H1 (cell line): ENCODE measurements at regions not wholly inside any gene's neighbourhood (a gene's known extent, or its start where the extent isn't known, plus 50 kb on each side); places are given as distances from the start of the nearest gene placed in this dataset.

ENCODE experiments used
- CTCF ChIA-PET: fragments of 300-600 bp; sonication (Branson Sonifier 250); formaldehyde crosslinking; loops from one replicate; lab custom pipeline; 2021; ENCODE audit not compliant: partially characterized antibody; lab: Charles Lee
- POLR2A ChIA-PET: fragments of 300-600 bp; sonication (Branson Sonifier 250); formaldehyde crosslinking; loops from one replicate; lab custom pipeline; 2021; ENCODE audit warnings: inconsistent platforms; ENCODE audit not compliant: partially characterized antibody; lab: Charles Lee
- DNase-seq, 2 experiments: peaks; one replicate each; pipeline versions ENCODE4 v3.0.0 to v3.0.0-alpha.2; 2010 to 2022; ENCODE audit warnings: low spot score in 2 of 2, low read depth in 1 of 2, mixed read lengths in 1 of 2
- FAIRE-seq: peaks from 2 replicates; lab custom pipeline; 2011; peaks lifted over from hg19 to GRCh38; lab: Jason Lieb, UNC
- H2AFZ ChIP-seq: 2 replicates; pipeline ENCODE4 v1.8.1; 2012; ENCODE audit warnings: low read length, inconsistent platforms
- H2AK5ac ChIP-seq: 2 replicates; pipeline ENCODE4 v1.6.1; 2013; ENCODE audit warnings: low read depth, low read length
- H2BK120ac ChIP-seq: replicated peaks from 2 replicates; pipeline ENCODE3; 2013; ENCODE audit warnings: low read depth, low read length, inconsistent platforms
- H2BK12ac ChIP-seq: 2 replicates; pipeline ENCODE4 v1.6.1; 2013; ENCODE audit warnings: low read depth, low read length
- H2BK15ac ChIP-seq: 2 replicates; pipeline ENCODE4 v1.6.1; 2013; ENCODE audit warnings: low read length
- H2BK20ac ChIP-seq: 2 replicates; pipeline ENCODE4 v1.6.1; 2013; ENCODE audit warnings: low read length
- H2BK5ac ChIP-seq: 2 replicates; pipeline ENCODE4 v1.6.1; 2013; ENCODE audit warnings: low read depth, low read length
- H3K14ac ChIP-seq: 2 replicates; pipeline ENCODE4 v1.6.1; 2013; ENCODE audit warnings: inconsistent platforms; ENCODE audit not compliant: insufficient read length
- H3K18ac ChIP-seq: 2 replicates; pipeline ENCODE4 v1.6.1; 2013; ENCODE audit warnings: low read length; ENCODE audit errors: extremely low read depth
- H3K23ac ChIP-seq: 2 replicates; pipeline ENCODE4 v1.6.1; 2013; ENCODE audit warnings: inconsistent platforms; ENCODE audit not compliant: insufficient read length
- H3K23me2 ChIP-seq: 2 replicates; pipeline ENCODE4 v1.6.1; 2013; ENCODE audit warnings: low read depth, low read length
- H3K27ac ChIP-seq: 2 replicates; pipeline ENCODE4 v1.6.1; 2011; ENCODE audit warnings: low read depth, low read length, inconsistent platforms
- H3K27me3 ChIP-seq, 4 experiments: replicated peaks in 1 of 4; 1 replicate in 1 of 4; 2 replicates in 3 of 4; pipeline versions ENCODE4 v1.6.1 to v1.8.1; 2011 to 2013; ENCODE audit warnings: low read length in 3 of 4, mild to moderate bottlenecking in 3 of 4, inconsistent platforms in 2 of 4, mixed read lengths in 2 of 4, moderate library complexity in 1 of 4; ENCODE audit not compliant: control insufficient read depth in 3 of 4, insufficient read depth in 3 of 4; ENCODE audit errors: extremely low read depth in 1 of 4
- H3K36me3 ChIP-seq, 4 experiments: 2 replicates each; pipeline versions ENCODE4 v1.6.1 to v1.8.1; 2011 to 2013; ENCODE audit warnings: mild to moderate bottlenecking in 4 of 4, low read length in 3 of 4, moderate library complexity in 2 of 4, control low read depth in 1 of 4, inconsistent platforms in 1 of 4; ENCODE audit not compliant: insufficient read depth in 4 of 4, control insufficient read depth in 2 of 4
- H3K4ac ChIP-seq: replicated peaks from 2 replicates; pipeline ENCODE3; 2013; ENCODE audit warnings: low read length, low read depth, mixed read lengths, inconsistent platforms; ENCODE audit not compliant: insufficient read length
- H3K4me1 ChIP-seq, 4 experiments: replicated peaks in 1 of 4; 1 replicate in 1 of 4; 2 replicates in 3 of 4; pipeline versions ENCODE4 v1.6.1 to v1.8.1; 2011 to 2013; ENCODE audit warnings: low read length in 3 of 4, inconsistent platforms in 2 of 4, mixed read lengths in 1 of 4; ENCODE audit not compliant: insufficient read depth in 4 of 4, control insufficient read depth in 3 of 4
- H3K4me2 ChIP-seq, 2 experiments: 2 replicates each; pipeline versions ENCODE4 v1.6.1 to v1.8.1; 2011 to 2013; ENCODE audit warnings: low read depth in 2 of 2, low read length in 2 of 2, control low read depth in 1 of 2, inconsistent platforms in 1 of 2, mild to moderate bottlenecking in 1 of 2; ENCODE audit not compliant: insufficient read depth in 1 of 2
- H3K4me3 ChIP-seq, 4 experiments: fragments of 200-600, 300-600 bp in 1 of 4; sonication (generic), shearing (Covaris generic), sonication (Bioruptor Twin) in 1 of 4; 2 replicates each; pipeline versions ENCODE4 v1.5.1 to v1.8.1; 2011 to 2016; ENCODE audit warnings: low read length in 4 of 4, low read depth in 3 of 4, control low read depth in 2 of 4, inconsistent platforms in 2 of 4, mild to moderate bottlenecking in 2 of 4, mixed read lengths in 1 of 4, moderate library complexity in 1 of 4; ENCODE audit not compliant: insufficient read depth in 2 of 4; ENCODE audit errors: extremely low read depth in 1 of 4
- H3K56ac ChIP-seq: replicated peaks from 2 replicates; pipeline ENCODE3; 2013; ENCODE audit warnings: low read depth, mild to moderate bottlenecking, mixed read lengths, low read length, inconsistent platforms; ENCODE audit not compliant: insufficient read length
- H3K79me1 ChIP-seq: 2 replicates; pipeline ENCODE4 v1.6.1; 2013; ENCODE audit warnings: low read depth, low read length, control low read depth
- H3K79me2 ChIP-seq, 2 experiments: 2 replicates each; pipeline versions ENCODE4 v1.6.1 to v1.8.1; 2012 to 2013; ENCODE audit warnings: low read length in 2 of 2, mild to moderate bottlenecking in 2 of 2, inconsistent platforms in 1 of 2; ENCODE audit not compliant: insufficient read depth in 2 of 2, control insufficient read depth in 1 of 2
- H3K9ac ChIP-seq, 4 experiments: replicated peaks in 1 of 4; 1 replicate in 1 of 4; 2 replicates in 3 of 4; pipeline versions ENCODE4 v1.6.1 to v1.8.1; 2011 to 2013; ENCODE audit warnings: low read depth in 3 of 4, low read length in 3 of 4, control low read depth in 2 of 4, mild to moderate bottlenecking in 2 of 4, moderate library complexity in 2 of 4, inconsistent platforms in 1 of 4; ENCODE audit errors: extremely low read depth in 1 of 4
- H3K9me3 ChIP-seq, 2 experiments: 2 replicates each; pipeline versions ENCODE4 v1.6.1 to v1.8.1; 2012 to 2013; ENCODE audit warnings: mild to moderate bottlenecking in 2 of 2, moderate library complexity in 2 of 2, control low read depth in 1 of 2, inconsistent platforms in 1 of 2, low read depth in 1 of 2, low read length in 1 of 2, mixed read lengths in 1 of 2; ENCODE audit not compliant: insufficient read depth in 2 of 2
- H4K20me1 ChIP-seq, 2 experiments: replicated peaks in 1 of 2; 2 replicates each; pipeline versions ENCODE3 to v1.8.1; 2011 to 2013; ENCODE audit warnings: inconsistent platforms in 2 of 2, low read length in 2 of 2, mild to moderate bottlenecking in 1 of 2; ENCODE audit not compliant: insufficient read depth in 2 of 2, control insufficient read depth in 1 of 2
- H4K5ac ChIP-seq: 2 replicates; pipeline ENCODE4 v1.6.1; 2013; ENCODE audit warnings: low read length, low read depth, mixed read lengths, inconsistent platforms; ENCODE audit not compliant: insufficient read length
- H4K8ac ChIP-seq: 2 replicates; pipeline ENCODE4 v1.8.0; 2013; ENCODE audit warnings: mild to moderate bottlenecking, moderate library complexity, low read length, inconsistent platforms; ENCODE audit not compliant: insufficient read depth; ENCODE audit errors: extremely low read depth
- H4K91ac ChIP-seq: replicated peaks from 2 replicates; pipeline ENCODE3; 2013; ENCODE audit warnings: low read length, mixed read lengths, inconsistent platforms; ENCODE audit not compliant: insufficient read length
- FOSL1 ChIP-seq: IDR thresholded peaks from 2 replicates; pipeline ENCODE4 v1.6.1; 2011; ENCODE audit warnings: mild to moderate bottlenecking, low read depth, low read length, moderate library complexity; ENCODE audit not compliant: insufficient read depth
- WGBS, 2 experiments: shearing (Covaris generic) in 1 of 2; methylation state at CpG; one replicate each; pipeline versions ENCODE4 v1.1.6 to v1.1.7; 2013 to 2015; ENCODE audit warnings: low lambda C conversion rate in 2 of 2, mixed read lengths in 2 of 2, inconsistent platforms in 1 of 2, low coverage in 1 of 2, missing lambda C conversion rate in 1 of 2; ENCODE audit not compliant: insufficient replicate concordance in 2 of 2, insufficient coverage in 1 of 2, insufficient read length in 1 of 2; ENCODE audit errors: extremely low coverage in 1 of 2, missing lambda C conversion rate in 1 of 2; 5-methylcytosine and 5-hydroxymethylcytosine counted together

GRCh38 chr4:100949350-100949935 lies 397.9 kb downstream of the PPP3CA start:
- 87 to 100% methylated on average over 1 to 3 of the region's 3 CpGs for WGBS, 2 experiments
- CTCF ChIA-PET, result no interaction called here

More at GRCh38 chr4:100949350-100949935, 397.9 kb downstream of the PPP3CA start:
- Histone ChIP-seq H3K4me3 (no peak overlapping the region), H3K79me1 (no peaks in the 10 kb centered on the region), H3K23ac (no peak overlapping the region), H2BK12ac (no peak overlapping the region), H3K27ac (no peak overlapping the region), H2AK5ac (no peak overlapping the region), H4K5ac (no peak overlapping the region), H4K20me1 (no peaks in the 10 kb centered on the region), H3K14ac (no peak overlapping the region), H3K27me3 (no peaks in the 10 kb centered on the region; a peak in 1 of 7 replicates), H3K18ac (no peak overlapping the region), H2BK5ac (no peak overlapping the region), H3K4ac (no peak overlapping the region), H3K9ac (no peak overlapping the region), H2BK20ac (no peak overlapping the region), H4K8ac (no peak overlapping the region), H3K9me3 (no peaks in the 10 kb centered on the region), H3K4me2 (no peak overlapping the region), H2BK120ac (no peak overlapping the region), H3K56ac (no peak overlapping the region), H2BK15ac (no peak overlapping the region), H3K79me2 (no peaks in the 10 kb centered on the region), H4K91ac (no peak overlapping the region), H2AFZ (no peak overlapping the region), H3K4me1 (no peaks in the 10 kb centered on the region), H3K36me3 (no peaks in the 10 kb centered on the region), H3K23me2 (peaks cover 2% of the 10 kb centered on the region; the same call in 1 of the 2 replicates)
- POLR2A ChIA-PET, result no interaction called here
- DNase-seq, result no peak
- TF ChIP-seq FOSL1, result no peak
- no peak for FAIRE-seq
